Fibroblast of villous mesenchyme (primary cell): ENCODE measurements at regions not wholly inside any gene's neighbourhood (a gene's known extent, or its start where the extent isn't known, plus 50 kb on each side); places are given as distances from the start of the nearest gene placed in this dataset.

Source experiments
- DNase-seq: peaks from one replicate; pipeline ENCODE4 v3.0.0-alpha.2; 2010; ENCODE audit warnings: low read depth
- H3K4me3 ChIP-seq: 2 replicates; pipeline ENCODE4 v1.5.1; 2011; ENCODE audit warnings: low read depth, mild to moderate bottlenecking, low read length
- TF ChIP-seq, protein P1 (sequence below): IDR thresholded peaks from 2 replicates; pipeline ENCODE4 v1.5.1; 2012; ENCODE audit warnings: low read depth, mild to moderate bottlenecking, low read length; ENCODE audit not compliant: insufficient read depth

GRCh38 chr5:38166832-38167231 is 91.5 kb upstream of the EGFLAM start:
- no peak overlapping the region for H3K4me3 ChIP-seq
- no peak for DNase-seq
- TF ChIP-seq, protein P1, sequence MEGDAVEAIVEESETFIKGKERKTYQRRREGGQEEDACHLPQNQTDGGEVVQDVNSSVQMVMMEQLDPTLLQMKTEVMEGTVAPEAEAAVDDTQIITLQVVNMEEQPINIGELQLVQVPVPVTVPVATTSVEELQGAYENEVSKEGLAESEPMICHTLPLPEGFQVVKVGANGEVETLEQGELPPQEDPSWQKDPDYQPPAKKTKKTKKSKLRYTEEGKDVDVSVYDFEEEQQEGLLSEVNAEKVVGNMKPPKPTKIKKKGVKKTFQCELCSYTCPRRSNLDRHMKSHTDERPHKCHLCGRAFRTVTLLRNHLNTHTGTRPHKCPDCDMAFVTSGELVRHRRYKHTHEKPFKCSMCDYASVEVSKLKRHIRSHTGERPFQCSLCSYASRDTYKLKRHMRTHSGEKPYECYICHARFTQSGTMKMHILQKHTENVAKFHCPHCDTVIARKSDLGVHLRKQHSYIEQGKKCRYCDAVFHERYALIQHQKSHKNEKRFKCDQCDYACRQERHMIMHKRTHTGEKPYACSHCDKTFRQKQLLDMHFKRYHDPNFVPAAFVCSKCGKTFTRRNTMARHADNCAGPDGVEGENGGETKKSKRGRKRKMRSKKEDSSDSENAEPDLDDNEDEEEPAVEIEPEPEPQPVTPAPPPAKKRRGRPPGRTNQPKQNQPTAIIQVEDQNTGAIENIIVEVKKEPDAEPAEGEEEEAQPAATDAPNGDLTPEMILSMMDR, result no peak

DNA sequence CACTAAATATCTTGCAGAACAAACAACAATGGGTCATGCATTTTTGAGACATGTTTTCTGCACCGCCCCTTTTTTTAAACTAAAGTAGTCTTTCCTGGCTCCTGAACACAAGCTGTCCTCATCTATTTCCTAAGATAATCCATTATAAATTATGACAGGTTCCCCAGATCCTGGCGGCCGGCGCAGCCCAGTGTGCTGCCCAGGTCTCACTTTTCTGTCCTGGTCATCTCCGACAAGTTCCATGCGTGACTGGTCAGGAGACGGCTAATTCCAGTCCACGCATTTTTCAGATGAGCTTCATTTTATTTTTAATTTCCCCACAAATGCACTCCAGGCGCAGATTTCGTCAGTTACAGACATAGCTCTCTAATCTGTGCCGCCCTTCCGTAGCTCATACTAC is 92.9 kb upstream of the EGFLAM start:
- no peak overlapping the region for H3K4me3 ChIP-seq
- no peak for DNase-seq
- TF ChIP-seq, protein P1, result no peak

- TF ChIP-seq, protein P1, result no peak
- no peak for DNase-seq
Measured at GRCh38 chr5:38164776-38165399, 93.5 kb upstream of the EGFLAM start.

DNA sequence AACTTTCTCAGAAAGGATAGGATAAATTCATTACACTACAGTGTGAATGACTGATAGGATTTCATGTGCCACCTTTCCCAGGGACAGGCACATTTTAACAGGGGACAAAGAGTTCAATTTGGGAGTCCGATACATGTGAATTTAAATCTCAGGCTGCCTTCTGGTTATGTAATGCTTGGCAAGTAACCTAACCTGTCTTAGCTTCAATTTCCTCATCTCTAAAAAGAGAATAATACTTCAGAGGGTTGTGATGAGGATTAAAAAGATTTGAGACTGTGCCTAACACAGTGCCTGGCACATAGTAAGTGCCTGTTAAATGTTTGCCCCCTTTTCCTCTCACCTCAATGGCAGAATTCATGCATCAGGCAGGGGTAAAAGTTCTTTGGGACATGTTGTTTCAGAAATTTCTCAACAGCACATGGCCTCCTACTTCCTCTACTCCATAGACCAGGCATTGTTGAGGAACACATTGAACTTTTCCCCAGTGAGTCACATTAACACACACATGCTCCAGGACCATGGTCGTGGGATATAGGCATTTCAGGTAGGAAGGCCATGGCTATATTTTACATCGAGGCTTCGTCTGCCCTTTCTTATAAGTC is 94.6 kb upstream of the EGFLAM start:
- no peak overlapping the region for H3K4me3 ChIP-seq
- TF ChIP-seq, protein P1, result no peak
- DNase-seq, result no peak

More at GRCh38 chr5:38164776-38165399, 93.5 kb upstream of the EGFLAM start:
- no peak overlapping the region for H3K4me3 ChIP-seq

GRCh38 chr5:38162625-38163024 is 95.7 kb upstream of the EGFLAM start:
- TF ChIP-seq, protein P1, result no peak
- H3K4me3 ChIP-seq, result no peak overlapping the region
- no peak for DNase-seq

DNA sequence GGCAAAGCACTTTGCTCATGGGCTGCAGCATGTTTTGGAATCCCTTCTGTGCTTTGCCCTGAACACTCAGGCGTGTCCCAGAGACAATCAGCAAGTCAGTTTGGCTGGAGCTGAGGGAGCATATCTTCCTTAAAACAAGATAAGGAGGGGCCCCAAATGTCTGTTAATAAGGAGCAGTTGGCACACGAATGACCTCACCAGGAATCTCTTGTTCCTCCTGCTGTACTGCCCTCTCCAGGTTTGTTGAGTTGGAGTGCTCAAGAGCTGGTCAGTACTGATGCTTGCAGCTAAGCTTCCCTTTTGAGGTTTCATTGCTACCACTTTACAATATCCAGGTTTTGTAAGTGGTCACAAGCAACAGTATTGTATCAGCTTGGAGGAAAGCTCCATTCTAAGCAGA is 101.3 kb upstream of the EGFLAM start:
- no peak overlapping the region for H3K4me3 ChIP-seq
- TF ChIP-seq, protein P1, result no peak
- peak; percentile 14 for DNase-seq

DNA sequence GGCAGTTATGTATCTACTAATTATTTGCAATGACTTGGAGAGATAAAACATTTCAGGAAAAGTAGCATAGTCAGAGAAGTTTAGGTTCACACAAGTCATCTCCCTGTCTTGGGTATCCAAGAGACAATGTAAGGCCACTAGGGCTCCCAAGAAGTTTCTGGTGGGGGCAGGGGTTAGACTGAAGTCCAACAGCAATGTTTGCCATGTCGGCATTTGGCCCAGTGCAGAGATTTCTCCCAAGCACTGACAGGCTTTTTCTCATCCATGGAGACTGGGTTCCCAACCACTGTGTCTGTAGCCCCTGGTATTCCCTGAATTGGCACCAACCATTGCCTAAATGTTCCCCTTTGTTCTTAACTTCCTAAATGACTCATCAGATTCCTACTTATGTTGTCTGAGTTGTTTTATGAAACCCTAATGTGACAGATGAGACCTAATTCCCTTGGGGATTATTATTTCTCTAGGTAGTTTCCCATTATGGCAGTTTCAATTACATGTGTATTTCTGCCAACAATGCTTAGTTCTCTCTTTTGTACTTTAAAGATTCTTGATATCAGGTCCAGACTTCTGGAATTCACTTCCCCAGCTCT is 103.6 kb upstream of the EGFLAM start:
- TF ChIP-seq, protein P1, result no peak
- no peak overlapping the region for H3K4me3 ChIP-seq
- no peak for DNase-seq
